H9 (cell line): ENCODE measurements at regions not wholly inside any gene's neighbourhood (a gene's known extent, or its start where the extent isn't known, plus 50 kb on each side); places are given as distances from the start of the nearest gene placed in this dataset.

Experiments
- DNase-seq: peaks from one replicate; pipeline ENCODE4 v3.0.0-alpha.2; 2017
- H2AFZ ChIP-seq: one replicate; pipeline ENCODE4 v1.6.1; 2013; ENCODE audit warnings: mild to moderate bottlenecking, low read length, control low read depth, moderate library complexity
- H2AK5ac ChIP-seq: 2 replicates; pipeline ENCODE4 v1.6.1; 2013; ENCODE audit warnings: low read length, control low read depth, mixed read lengths; ENCODE audit not compliant: insufficient read length
- H2BK120ac ChIP-seq: one replicate; pipeline ENCODE4 v1.6.1; 2013; ENCODE audit warnings: low read depth, mild to moderate bottlenecking, low read length, control low read depth, inconsistent platforms; ENCODE audit not compliant: poor library complexity, severe bottlenecking
- H2BK12ac ChIP-seq: 2 replicates; pipeline ENCODE4 v1.6.1; 2013; ENCODE audit warnings: low read length, control low read depth, mixed read lengths, low read depth; ENCODE audit not compliant: insufficient read length
- H2BK15ac ChIP-seq: 2 replicates; pipeline ENCODE4 v1.6.1; 2013; ENCODE audit warnings: low read depth, low read length, control low read depth
- H2BK20ac ChIP-seq: one replicate; pipeline ENCODE4 v1.6.1; 2013; ENCODE audit warnings: low read depth, mild to moderate bottlenecking, low read length, control low read depth, inconsistent platforms; ENCODE audit not compliant: poor library complexity, severe bottlenecking
- H2BK5ac ChIP-seq: 2 replicates; pipeline ENCODE4 v1.6.1; 2013; ENCODE audit warnings: low read length, control low read depth, mixed read lengths; ENCODE audit not compliant: insufficient read length
- H3K14ac ChIP-seq: 2 replicates; pipeline ENCODE4 v1.6.1; 2013; ENCODE audit warnings: low read length, control low read depth; ENCODE audit not compliant: insufficient read depth
- H3K18ac ChIP-seq: 2 replicates; pipeline ENCODE4 v1.6.1; 2013; ENCODE audit warnings: low read depth, mild to moderate bottlenecking, mixed read lengths, low read length, control low read depth; ENCODE audit not compliant: insufficient read length
- H3K23ac ChIP-seq: 2 replicates; pipeline ENCODE4 v1.6.1; 2013; ENCODE audit warnings: low read length, control low read depth, mixed read lengths, low read depth; ENCODE audit not compliant: insufficient read length
- H3K23me2 ChIP-seq: 2 replicates; pipeline ENCODE4 v1.6.1; 2013; ENCODE audit warnings: low read depth, mild to moderate bottlenecking, mixed read lengths, low read length, control low read depth; ENCODE audit not compliant: insufficient read length, poor library complexity, severe bottlenecking
- H3K27ac ChIP-seq: 2 replicates; pipeline ENCODE4 v1.5.1; 2013; ENCODE audit warnings: low read length, control low read depth, mixed read lengths, low read depth; ENCODE audit not compliant: insufficient read length
- H3K27me3 ChIP-seq: 2 replicates; pipeline ENCODE4 v1.6.1; 2013; ENCODE audit warnings: low read length, control low read depth, inconsistent platforms; ENCODE audit not compliant: insufficient read depth
- H3K4ac ChIP-seq: 2 replicates; pipeline ENCODE4 v1.6.1; 2013; ENCODE audit warnings: low read depth, mild to moderate bottlenecking, control low read depth, inconsistent platforms, low read length, moderate library complexity
- H3K4me1 ChIP-seq: 2 replicates; pipeline ENCODE4 v1.6.1; 2013; ENCODE audit warnings: low read length, control low read depth, inconsistent platforms; ENCODE audit not compliant: insufficient read depth
- H3K4me2 ChIP-seq: 2 replicates; pipeline ENCODE4 v1.6.1; 2013; ENCODE audit warnings: low read length, control low read depth, mixed read lengths; ENCODE audit not compliant: insufficient read length, insufficient read depth
- H3K56ac ChIP-seq: 2 replicates; pipeline ENCODE4 v1.6.1; 2013; ENCODE audit warnings: low read depth, mild to moderate bottlenecking, mixed read lengths, low read length, control low read depth; ENCODE audit not compliant: insufficient read length
- H3K79me1 ChIP-seq: 2 replicates; pipeline ENCODE4 v1.6.1; 2013; ENCODE audit warnings: low read depth, mild to moderate bottlenecking, moderate library complexity, low read length, control low read depth, inconsistent platforms; ENCODE audit not compliant: insufficient read depth, poor library complexity, severe bottlenecking
- H3K79me2 ChIP-seq: 2 replicates; pipeline ENCODE4 v1.6.1; 2013; ENCODE audit warnings: low read length, control low read depth, inconsistent platforms; ENCODE audit not compliant: insufficient read depth
- H3K9ac ChIP-seq: 2 replicates; pipeline ENCODE4 v1.6.1; 2013; ENCODE audit warnings: low read length, control low read depth, mixed read lengths; ENCODE audit not compliant: insufficient read length; ENCODE audit errors: extremely low read depth
- H3K9me3 ChIP-seq: one replicate; pipeline ENCODE4 v1.6.1; 2013; ENCODE audit warnings: low read depth, low read length, inconsistent platforms; ENCODE audit not compliant: control insufficient read depth
- H3T11ph ChIP-seq: one replicate; pipeline ENCODE4 v1.6.1; 2013; ENCODE audit warnings: mild to moderate bottlenecking, low read length, control low read depth, inconsistent platforms
- H4K20me1 ChIP-seq: one replicate; pipeline ENCODE4 v1.6.1; 2013; ENCODE audit not compliant: control insufficient read depth, insufficient read length, insufficient read depth
- H4K5ac ChIP-seq: 2 replicates; pipeline ENCODE4 v1.6.1; 2013; ENCODE audit warnings: low read depth, mild to moderate bottlenecking, mixed read lengths, low read length, control low read depth; ENCODE audit not compliant: insufficient read length
- H4K8ac ChIP-seq: replicated peaks from 2 replicates; pipeline ENCODE4 v1.6.1; 2013; ENCODE audit warnings: low read length, control low read depth, mixed read lengths, low read depth; ENCODE audit not compliant: insufficient read length
- H4K91ac ChIP-seq: 2 replicates; pipeline ENCODE4 v1.6.1; 2013; ENCODE audit warnings: low read depth, mild to moderate bottlenecking, moderate library complexity, mixed read lengths, low read length, control low read depth; ENCODE audit not compliant: insufficient read length
- H3K27ac Mint-ChIP-seq, 3 experiments: 2 replicates in 2 of 3; 3 replicates in 1 of 3; pipeline ENCODE4 v1.8.0; 2020 to 2021; ENCODE audit warnings: mixed read lengths in 3 of 3, mild to moderate bottlenecking in 1 of 3, moderate library complexity in 1 of 3
- H3K27me3 Mint-ChIP-seq: 2 replicates; pipeline ENCODE4 v1.8.0; 2021; ENCODE audit warnings: low read depth, mild to moderate bottlenecking, moderate library complexity, mixed read lengths
- H3K36me3 Mint-ChIP-seq, 3 experiments: 2 replicates in 2 of 3; 3 replicates in 1 of 3; pipeline ENCODE4 v1.8.0; 2020 to 2021; ENCODE audit warnings: low read depth in 3 of 3, mixed read lengths in 3 of 3; ENCODE audit not compliant: insufficient read depth in 1 of 3
- H3K4me1 Mint-ChIP-seq, 2 experiments: 2 replicates each; pipeline ENCODE4 v1.8.0; 2020; ENCODE audit warnings: mixed read lengths in 2 of 2
- H3K4me3 Mint-ChIP-seq, 2 experiments: 2 replicates in 1 of 2; 3 replicates in 1 of 2; pipeline ENCODE4 v1.8.0; 2020 to 2021; ENCODE audit warnings: mild to moderate bottlenecking in 2 of 2, mixed read lengths in 2 of 2, moderate library complexity in 1 of 2
- H3K9me3 Mint-ChIP-seq, 2 experiments: 2 replicates in 1 of 2; 3 replicates in 1 of 2; pipeline ENCODE4 v1.8.0; 2020; ENCODE audit warnings: mild to moderate bottlenecking in 2 of 2, mixed read lengths in 2 of 2, moderate library complexity in 1 of 2
- CTCF ChIP-seq: fragments of 200-600 bp; sonication (generic); conservative IDR thresholded peaks from 3 replicates; pipeline ENCODE4 v1.8.0; 2021; ENCODE audit warnings: antibody characterized with exemption, mild to moderate bottlenecking
- WGBS: extraction: QIAGEN DNeasy Blood & Tissue Kit; methylation state at CpG from one replicate; pipeline ENCODE4 v1.1.7; 2013; ENCODE audit warnings: missing lambda C conversion rate, low lambda C conversion rate, mixed read lengths; ENCODE audit not compliant: insufficient read length; ENCODE audit errors: extremely low coverage; 5-methylcytosine and 5-hydroxymethylcytosine counted together

- H3K23me2 ChIP-seq = no peaks in the 10 kb centered on the region
- H3K9me3 Mint-ChIP-seq = no peaks in the 10 kb centered on the region
Measured at GRCh38 chr14:82488473-82488872, 954.8 kb upstream of the SEL1L start.

More at GRCh38 chr14:82488473-82488872, 954.8 kb upstream of the SEL1L start:
- Histone ChIP-seq H3K18ac (no peak overlapping the region), H4K20me1 (no peaks in the 10 kb centered on the region), H3K23ac (no peak overlapping the region), H3T11ph (no peak overlapping the region), H3K14ac (no peak overlapping the region), H3K4me1 (no peaks in the 10 kb centered on the region), H2BK15ac (no peak overlapping the region), H2AFZ (no peak overlapping the region), H2BK120ac (no peak overlapping the region), H3K56ac (no peak overlapping the region), H2BK20ac (no peak overlapping the region), H4K91ac (no peak overlapping the region), H3K27ac (no peak overlapping the region), H2BK5ac (no peak overlapping the region), H3K79me1 (no peaks in the 10 kb centered on the region), H2BK12ac (no peak overlapping the region), H4K5ac (no peak overlapping the region), H3K27me3 (no peaks in the 10 kb centered on the region), H3K9me3 (no peaks in the 10 kb centered on the region), H3K79me2 (no peaks in the 10 kb centered on the region), H3K4ac (no peak overlapping the region), H3K4me2 (no peak overlapping the region), H3K9ac (no peak overlapping the region), H4K8ac (no peak overlapping the region), H2AK5ac (no peak overlapping the region)
- no peak overlapping the region for H3K4me3 Mint-ChIP-seq
- DNase-seq = no peak
- no peaks in the 10 kb centered on the region for H3K36me3 Mint-ChIP-seq
- TF ChIP-seq CTCF = no peak
- H3K4me1 Mint-ChIP-seq = no peaks in the 10 kb centered on the region
- no peak overlapping the region for H3K27ac Mint-ChIP-seq
- WGBS = no CpG with 5 or more reads among the region's 2 CpGs
- H3K27me3 Mint-ChIP-seq = no peaks in the 10 kb centered on the region
